ENCODE measurements at regions not wholly inside any gene's neighbourhood (a gene's known extent, or its start where the extent isn't known, plus 50 kb on each side); places are given as distances from the start of the nearest gene placed in this dataset.
A peak's percentile ranks its signal among the peaks of the same experiment; 100 is the strongest.

- no peak for DNase-seq (ENCODE audit: low read depth, low spot score)
Observed at GRCh38 chr7:46738165-46738564, 817.1 kb upstream of the IGFBP3 start.

- no peak for DNase-seq (ENCODE audit: low read depth, low spot score)
Observed at GRCh38 chr7:46725838-46726237, 804.8 kb upstream of the IGFBP3 start.

GRCh38 chr7:46725136-46725535, 804.1 kb upstream of the IGFBP3 start:
- DNase-seq (ENCODE audit: low read depth, low spot score): no peak

- no peak for DNase-seq (ENCODE audit: low read depth, low spot score)
Observed at GRCh38 chr7:46723742-46724141, 802.7 kb upstream of the IGFBP3 start.

GRCh38 chr7:46723003-46723402, 801.9 kb upstream of the IGFBP3 start:
- no peak for DNase-seq (ENCODE audit: low read depth, low spot score)

- DNase-seq (ENCODE audit: low read depth, low spot score): no peak
Observed at GRCh38 chr7:46720761-46721160, 799.7 kb upstream of the IGFBP3 start.

- DNase-seq (ENCODE audit: low read depth, low spot score): no peak
Observed at GRCh38 chr7:46719616-46720015, 798.5 kb upstream of the IGFBP3 start.

GRCh38 chr7:46716926-46717325, 795.9 kb upstream of the IGFBP3 start:
- DNase-seq (ENCODE audit: low read depth, low spot score): no peak

GRCh38 chr7:46715579-46715978, 794.5 kb upstream of the IGFBP3 start:
- DNase-seq (ENCODE audit: low read depth, low spot score): no peak

- DNase-seq (ENCODE audit: low read depth, low spot score): no peak
Observed at GRCh38 chr7:46714904-46715303, 793.8 kb upstream of the IGFBP3 start.

GRCh38 chr7:46713868-46714596, 793.0 kb upstream of the IGFBP3 start:
- DNase-seq (ENCODE audit: low read depth, low spot score): no peak

GRCh38 chr7:46710927-46711326, 789.9 kb upstream of the IGFBP3 start:
- DNase-seq (ENCODE audit: low read depth, low spot score): no peak

GRCh38 chr7:46707973-46708372, 786.9 kb upstream of the IGFBP3 start:
- DNase-seq (ENCODE audit: low read depth, low spot score): peak; percentile 12

GRCh38 chr7:46705386-46706255, 784.5 kb upstream of the IGFBP3 start:
- no peak for DNase-seq (ENCODE audit: low read depth, low spot score)

GRCh38 chr7:46696741-46697140, 775.7 kb upstream of the IGFBP3 start:
- DNase-seq (ENCODE audit: low read depth, low spot score): no peak

GRCh38 chr7:46695051-46695708, 774.1 kb upstream of the IGFBP3 start:
- no peak for DNase-seq (ENCODE audit: low read depth, low spot score)

GRCh38 chr7:46694058-46694457, 773.0 kb upstream of the IGFBP3 start:
- no peak for DNase-seq (ENCODE audit: low read depth, low spot score)

GRCh38 chr7:46687203-46687602, 766.1 kb upstream of the IGFBP3 start:
- no peak for DNase-seq (ENCODE audit: low read depth, low spot score)

GRCh38 chr7:46685051-46685450, 764.0 kb upstream of the IGFBP3 start:
- no peak for DNase-seq (ENCODE audit: low read depth, low spot score)

GRCh38 chr7:46682836-46683624, 762.0 kb upstream of the IGFBP3 start:
- no peak for DNase-seq (ENCODE audit: low read depth, low spot score)

GRCh38 chr7:46681865-46682503, 760.9 kb upstream of the IGFBP3 start:
- DNase-seq (ENCODE audit: low read depth, low spot score): no peak
